ENCODE measurements at regions not wholly inside any gene's neighbourhood (a gene's known extent, or its start where the extent isn't known, plus 50 kb on each side); places are given as distances from the start of the nearest gene placed in this dataset.

- intact Hi-C loops (cut with DNase I) = no loop called here
These were observed 1144.9 kb upstream of the PCDH9 start for GRCh38 chr13:68375004-68375403.

GRCh38 chr13:68369739-68370138 lies 1139.6 kb upstream of the PCDH9 start:
- ATAC-seq (no peak), DNase-seq (no peak)
- 53 to 82% (median 67%) methylated on average over 5 of the region's 5 CpGs for WGBS, 4 donors
- no peaks in the 10 kb centered on the region for H3K36me3 ChIP-seq
- H3K4me1 ChIP-seq = no peaks in the 10 kb centered on the region
- intact Hi-C loops (cut with DNase I) = no loop called here
- H3K27me3 ChIP-seq = no peaks in the 10 kb centered on the region
- H3K9me3 ChIP-seq = peaks cover 0 to 5% (median 0%) of the 10 kb centered on the region in 12 donors
- H3K4me3 ChIP-seq = no peak overlapping the region
- TF ChIP-seq CTCF (IDR thresholded peaks at IDR 0.05) (no peak), POLR2A (IDR thresholded peaks at IDR 0.05) (no peak)
- no peak overlapping the region for H3K27ac ChIP-seq

More at GRCh38 chr13:68375004-68375403, 1144.9 kb upstream of the PCDH9 start:
- no peaks in the 10 kb centered on the region for H3K27me3 ChIP-seq
- H3K4me1 ChIP-seq = no peaks in the 10 kb centered on the region
- WGBS, 4 donors = 17 to 66% (median 51%) methylated on average over 2 of the region's 2 CpGs
- DNase-seq = no peak
- H3K36me3 ChIP-seq = no peaks in the 10 kb centered on the region
- TF ChIP-seq CTCF (IDR thresholded peaks at IDR 0.05) (no peak), POLR2A (IDR thresholded peaks at IDR 0.05) (no peak)
- no peaks in the 10 kb centered on the region for H3K9me3 ChIP-seq
- no peak overlapping the region for H3K4me3 ChIP-seq
- no peak for ATAC-seq
- H3K27ac ChIP-seq = no peak overlapping the region

GRCh38 chr13:68368922-68369321 lies 1138.8 kb upstream of the PCDH9 start:
- intact Hi-C loops (cut with DNase I) = no loop called here
- DNase-seq (no peak), ATAC-seq (no peak)
- no peaks in the 10 kb centered on the region for H3K36me3 ChIP-seq
- 26 to 63% (median 39%) methylated on average over 2 of the region's 2 CpGs for WGBS, 4 donors
- no peaks in the 10 kb centered on the region for H3K27me3 ChIP-seq
- H3K9me3 ChIP-seq = peaks cover 0 to 5% (median 0%) of the 10 kb centered on the region in 12 donors
- no peaks in the 10 kb centered on the region for H3K4me1 ChIP-seq
- H3K4me3 ChIP-seq = no peak overlapping the region
- no peak for TF ChIP-seq POLR2A (IDR thresholded peaks at IDR 0.05)
- no peak for TF ChIP-seq CTCF (IDR thresholded peaks at IDR 0.05)
- H3K27ac ChIP-seq = no peak overlapping the region

- no peak for DNase-seq
- peaks cover 0 to 5% (median 0%) of the 10 kb centered on the region in 12 donors for H3K9me3 ChIP-seq
- no peaks in the 10 kb centered on the region for H3K27me3 ChIP-seq
- H3K4me1 ChIP-seq = no peaks in the 10 kb centered on the region
- no peak overlapping the region for H3K27ac ChIP-seq
- H3K4me3 ChIP-seq = no peak overlapping the region
- TF ChIP-seq CTCF (IDR thresholded peaks at IDR 0.05) (no peak), POLR2A (IDR thresholded peaks at IDR 0.05) (no peak)
- intact Hi-C loops (cut with DNase I) = no loop called here
- whole genome bisulfite sequencing, 4 donors = 67 to 81% (median 71%) methylated on average over 1 of the region's 1 CpG
- no peak for ATAC-seq
- H3K36me3 ChIP-seq = no peaks in the 10 kb centered on the region
These were observed 1129.0 kb upstream of the PCDH9 start for GRCh38 chr13:68359105-68359504.

Data from heart left ventricle (tissue), 16 donors.